KOPT-K1 (cell line): ENCODE measurements at regions not wholly inside any gene's neighbourhood (a gene's known extent, or its start where the extent isn't known, plus 50 kb on each side); places are given as distances from the start of the nearest gene placed in this dataset.
"Not testable (repeated sequence)": the region's sequence is repeated elsewhere in the genome, so short reads cannot be mapped to it uniquely, and the experiment has no call there.

Experiments
- H3K27ac ChIP-seq: fragments of 200-600 bp; sonication (generic); 2 replicates; pipeline ENCODE4 v1.5.1; 2016; ENCODE audit warnings: antibody characterized with exemption, mild to moderate bottlenecking, low read depth, low read length; ENCODE audit not compliant: poor library complexity, severe bottlenecking
- H3K36me3 ChIP-seq: fragments of 200-600 bp; sonication (generic); 2 replicates; pipeline ENCODE4 v1.5.1; 2017; ENCODE audit warnings: antibody characterized with exemption, mild to moderate bottlenecking, low read length, moderate library complexity; ENCODE audit not compliant: insufficient read depth
- H3K9me3 ChIP-seq: fragments of 200-600 bp; sonication (generic); 2 replicates; pipeline ENCODE4 v1.5.1; 2017; ENCODE audit warnings: antibody characterized with exemption, low read length, mild to moderate bottlenecking; ENCODE audit not compliant: insufficient read depth, poor library complexity, severe bottlenecking

GRCh38 chr22:47613606-47614350, 851.3 kb downstream of the TBC1D22A start:
- H3K9me3 ChIP-seq = no peaks in the 10 kb centered on the region
- no peaks in the 10 kb centered on the region for H3K36me3 ChIP-seq
- no peak overlapping the region for H3K27ac ChIP-seq

GRCh38 chr22:47613181-47613580, 850.7 kb downstream of the TBC1D22A start:
- not testable (repeated sequence) for H3K36me3 ChIP-seq, H3K9me3 ChIP-seq, H3K27ac ChIP-seq

GRCh38 chr22:47612311-47612910, 850.0 kb downstream of the TBC1D22A start:
- Histone ChIP-seq H3K27ac (no peak overlapping the region), H3K36me3 (no peaks in the 10 kb centered on the region), H3K9me3 (no peaks in the 10 kb centered on the region)

- H3K9me3 ChIP-seq = no peaks in the 10 kb centered on the region
- no peak overlapping the region for H3K27ac ChIP-seq
- H3K36me3 ChIP-seq = no peaks in the 10 kb centered on the region
Measured at GRCh38 chr22:47610764-47611163, 848.3 kb downstream of the TBC1D22A start.

GRCh38 chr22:47610281-47610680, 847.8 kb downstream of the TBC1D22A start:
- H3K27ac ChIP-seq = no peak overlapping the region
- no peaks in the 10 kb centered on the region for H3K36me3 ChIP-seq
- no peaks in the 10 kb centered on the region for H3K9me3 ChIP-seq

GRCh38 chr22:47609653-47610052, 847.2 kb downstream of the TBC1D22A start:
- Histone ChIP-seq H3K36me3 (no peaks in the 10 kb centered on the region), H3K9me3 (no peaks in the 10 kb centered on the region), H3K27ac (no peak overlapping the region)

- Histone ChIP-seq H3K27ac (no peak overlapping the region), H3K9me3 (no peaks in the 10 kb centered on the region), H3K36me3 (no peaks in the 10 kb centered on the region)
Measured at GRCh38 chr22:47608421-47608820, 846.0 kb downstream of the TBC1D22A start.

- Histone ChIP-seq H3K9me3 (no peaks in the 10 kb centered on the region), H3K36me3 (no peaks in the 10 kb centered on the region), H3K27ac (no peak overlapping the region)
Measured at GRCh38 chr22:47607486-47607885, 845.0 kb downstream of the TBC1D22A start.

- no peaks in the 10 kb centered on the region for H3K36me3 ChIP-seq
- H3K27ac ChIP-seq = no peak overlapping the region
- H3K9me3 ChIP-seq = no peaks in the 10 kb centered on the region
Measured at GRCh38 chr22:47606426-47606825, 844.0 kb downstream of the TBC1D22A start.

- H3K9me3 ChIP-seq = no peaks in the 10 kb centered on the region
- no peaks in the 10 kb centered on the region for H3K36me3 ChIP-seq
- no peak overlapping the region for H3K27ac ChIP-seq
Measured at GRCh38 chr22:47605886-47606285, 843.4 kb downstream of the TBC1D22A start.

- Histone ChIP-seq H3K27ac (no peak overlapping the region), H3K36me3 (no peaks in the 10 kb centered on the region), H3K9me3 (no peaks in the 10 kb centered on the region)
Measured at GRCh38 chr22:47605441-47605840, 843.0 kb downstream of the TBC1D22A start.

GRCh38 chr22:47604563-47604962, 842.1 kb downstream of the TBC1D22A start:
- H3K9me3 ChIP-seq = no peaks in the 10 kb centered on the region
- no peaks in the 10 kb centered on the region for H3K36me3 ChIP-seq
- H3K27ac ChIP-seq = no peak overlapping the region

GRCh38 chr22:47602732-47603131, 840.3 kb downstream of the TBC1D22A start:
- Histone ChIP-seq H3K27ac (no peak overlapping the region), H3K36me3 (no peaks in the 10 kb centered on the region), H3K9me3 (no peaks in the 10 kb centered on the region)

GRCh38 chr22:47601666-47602065, 839.2 kb downstream of the TBC1D22A start:
- no peaks in the 10 kb centered on the region for H3K36me3 ChIP-seq
- H3K27ac ChIP-seq = no peak overlapping the region
- H3K9me3 ChIP-seq = no peaks in the 10 kb centered on the region

- Histone ChIP-seq H3K36me3 (no peaks in the 10 kb centered on the region), H3K9me3 (no peaks in the 10 kb centered on the region), H3K27ac (no peak overlapping the region)
Measured at GRCh38 chr22:47600791-47601625, 838.6 kb downstream of the TBC1D22A start.
